H1 (cell line): ENCODE measurements at regions not wholly inside any gene's neighbourhood (a gene's known extent, or its start where the extent isn't known, plus 50 kb on each side); places are given as distances from the start of the nearest gene placed in this dataset.

Experiments
- CTCF ChIA-PET: fragments of 300-600 bp; sonication (Branson Sonifier 250); formaldehyde crosslinking; loops from one replicate; lab custom pipeline; 2021; ENCODE audit not compliant: partially characterized antibody; lab: Charles Lee
- POLR2A ChIA-PET: fragments of 300-600 bp; sonication (Branson Sonifier 250); formaldehyde crosslinking; loops from one replicate; lab custom pipeline; 2021; ENCODE audit warnings: inconsistent platforms; ENCODE audit not compliant: partially characterized antibody; lab: Charles Lee
- DNase-seq, 2 experiments: peaks; one replicate each; pipeline versions ENCODE4 v3.0.0 to v3.0.0-alpha.2; 2010 to 2022; ENCODE audit warnings: low spot score in 2 of 2, low read depth in 1 of 2, mixed read lengths in 1 of 2
- FAIRE-seq: peaks from 2 replicates; lab custom pipeline; 2011; peaks lifted over from hg19 to GRCh38; lab: Jason Lieb, UNC
- H2AFZ ChIP-seq: 2 replicates; pipeline ENCODE4 v1.8.1; 2012; ENCODE audit warnings: low read length, inconsistent platforms
- H2AK5ac ChIP-seq: 2 replicates; pipeline ENCODE4 v1.6.1; 2013; ENCODE audit warnings: low read depth, low read length
- H2BK120ac ChIP-seq: replicated peaks from 2 replicates; pipeline ENCODE3; 2013; ENCODE audit warnings: low read depth, low read length, inconsistent platforms
- H2BK12ac ChIP-seq: 2 replicates; pipeline ENCODE4 v1.6.1; 2013; ENCODE audit warnings: low read depth, low read length
- H2BK15ac ChIP-seq: 2 replicates; pipeline ENCODE4 v1.6.1; 2013; ENCODE audit warnings: low read length
- H2BK20ac ChIP-seq: 2 replicates; pipeline ENCODE4 v1.6.1; 2013; ENCODE audit warnings: low read length
- H2BK5ac ChIP-seq: 2 replicates; pipeline ENCODE4 v1.6.1; 2013; ENCODE audit warnings: low read depth, low read length
- H3K14ac ChIP-seq: 2 replicates; pipeline ENCODE4 v1.6.1; 2013; ENCODE audit warnings: inconsistent platforms; ENCODE audit not compliant: insufficient read length
- H3K18ac ChIP-seq: 2 replicates; pipeline ENCODE4 v1.6.1; 2013; ENCODE audit warnings: low read length; ENCODE audit errors: extremely low read depth
- H3K23ac ChIP-seq: 2 replicates; pipeline ENCODE4 v1.6.1; 2013; ENCODE audit warnings: inconsistent platforms; ENCODE audit not compliant: insufficient read length
- H3K23me2 ChIP-seq: 2 replicates; pipeline ENCODE4 v1.6.1; 2013; ENCODE audit warnings: low read depth, low read length
- H3K27ac ChIP-seq: 2 replicates; pipeline ENCODE4 v1.6.1; 2011; ENCODE audit warnings: low read depth, low read length, inconsistent platforms
- H3K27me3 ChIP-seq, 4 experiments: replicated peaks in 1 of 4; 1 replicate in 1 of 4; 2 replicates in 3 of 4; pipeline versions ENCODE4 v1.6.1 to v1.8.1; 2011 to 2013; ENCODE audit warnings: low read length in 3 of 4, mild to moderate bottlenecking in 3 of 4, inconsistent platforms in 2 of 4, mixed read lengths in 2 of 4, moderate library complexity in 1 of 4; ENCODE audit not compliant: control insufficient read depth in 3 of 4, insufficient read depth in 3 of 4; ENCODE audit errors: extremely low read depth in 1 of 4
- H3K36me3 ChIP-seq, 4 experiments: 2 replicates each; pipeline versions ENCODE4 v1.6.1 to v1.8.1; 2011 to 2013; ENCODE audit warnings: mild to moderate bottlenecking in 4 of 4, low read length in 3 of 4, moderate library complexity in 2 of 4, control low read depth in 1 of 4, inconsistent platforms in 1 of 4; ENCODE audit not compliant: insufficient read depth in 4 of 4, control insufficient read depth in 2 of 4
- H3K4ac ChIP-seq: replicated peaks from 2 replicates; pipeline ENCODE3; 2013; ENCODE audit warnings: low read length, low read depth, mixed read lengths, inconsistent platforms; ENCODE audit not compliant: insufficient read length
- H3K4me1 ChIP-seq, 4 experiments: replicated peaks in 1 of 4; 1 replicate in 1 of 4; 2 replicates in 3 of 4; pipeline versions ENCODE4 v1.6.1 to v1.8.1; 2011 to 2013; ENCODE audit warnings: low read length in 3 of 4, inconsistent platforms in 2 of 4, mixed read lengths in 1 of 4; ENCODE audit not compliant: insufficient read depth in 4 of 4, control insufficient read depth in 3 of 4
- H3K4me2 ChIP-seq, 2 experiments: 2 replicates each; pipeline versions ENCODE4 v1.6.1 to v1.8.1; 2011 to 2013; ENCODE audit warnings: low read depth in 2 of 2, low read length in 2 of 2, control low read depth in 1 of 2, inconsistent platforms in 1 of 2, mild to moderate bottlenecking in 1 of 2; ENCODE audit not compliant: insufficient read depth in 1 of 2
- H3K4me3 ChIP-seq, 4 experiments: fragments of 200-600, 300-600 bp in 1 of 4; sonication (generic), shearing (Covaris generic), sonication (Bioruptor Twin) in 1 of 4; 2 replicates each; pipeline versions ENCODE4 v1.5.1 to v1.8.1; 2011 to 2016; ENCODE audit warnings: low read length in 4 of 4, low read depth in 3 of 4, control low read depth in 2 of 4, inconsistent platforms in 2 of 4, mild to moderate bottlenecking in 2 of 4, mixed read lengths in 1 of 4, moderate library complexity in 1 of 4; ENCODE audit not compliant: insufficient read depth in 2 of 4; ENCODE audit errors: extremely low read depth in 1 of 4
- H3K56ac ChIP-seq: replicated peaks from 2 replicates; pipeline ENCODE3; 2013; ENCODE audit warnings: low read depth, mild to moderate bottlenecking, mixed read lengths, low read length, inconsistent platforms; ENCODE audit not compliant: insufficient read length
- H3K79me1 ChIP-seq: 2 replicates; pipeline ENCODE4 v1.6.1; 2013; ENCODE audit warnings: low read depth, low read length, control low read depth
- H3K79me2 ChIP-seq, 2 experiments: 2 replicates each; pipeline versions ENCODE4 v1.6.1 to v1.8.1; 2012 to 2013; ENCODE audit warnings: low read length in 2 of 2, mild to moderate bottlenecking in 2 of 2, inconsistent platforms in 1 of 2; ENCODE audit not compliant: insufficient read depth in 2 of 2, control insufficient read depth in 1 of 2
- H3K9ac ChIP-seq, 4 experiments: replicated peaks in 1 of 4; 1 replicate in 1 of 4; 2 replicates in 3 of 4; pipeline versions ENCODE4 v1.6.1 to v1.8.1; 2011 to 2013; ENCODE audit warnings: low read depth in 3 of 4, low read length in 3 of 4, control low read depth in 2 of 4, mild to moderate bottlenecking in 2 of 4, moderate library complexity in 2 of 4, inconsistent platforms in 1 of 4; ENCODE audit errors: extremely low read depth in 1 of 4
- H3K9me3 ChIP-seq, 2 experiments: 2 replicates each; pipeline versions ENCODE4 v1.6.1 to v1.8.1; 2012 to 2013; ENCODE audit warnings: mild to moderate bottlenecking in 2 of 2, moderate library complexity in 2 of 2, control low read depth in 1 of 2, inconsistent platforms in 1 of 2, low read depth in 1 of 2, low read length in 1 of 2, mixed read lengths in 1 of 2; ENCODE audit not compliant: insufficient read depth in 2 of 2
- H4K20me1 ChIP-seq, 2 experiments: replicated peaks in 1 of 2; 2 replicates each; pipeline versions ENCODE3 to v1.8.1; 2011 to 2013; ENCODE audit warnings: inconsistent platforms in 2 of 2, low read length in 2 of 2, mild to moderate bottlenecking in 1 of 2; ENCODE audit not compliant: insufficient read depth in 2 of 2, control insufficient read depth in 1 of 2
- H4K5ac ChIP-seq: 2 replicates; pipeline ENCODE4 v1.6.1; 2013; ENCODE audit warnings: low read length, low read depth, mixed read lengths, inconsistent platforms; ENCODE audit not compliant: insufficient read length
- H4K8ac ChIP-seq: 2 replicates; pipeline ENCODE4 v1.8.0; 2013; ENCODE audit warnings: mild to moderate bottlenecking, moderate library complexity, low read length, inconsistent platforms; ENCODE audit not compliant: insufficient read depth; ENCODE audit errors: extremely low read depth
- H4K91ac ChIP-seq: replicated peaks from 2 replicates; pipeline ENCODE3; 2013; ENCODE audit warnings: low read length, mixed read lengths, inconsistent platforms; ENCODE audit not compliant: insufficient read length
- ATF2 ChIP-seq: IDR thresholded peaks from 2 replicates; pipeline ENCODE4 v1.6.1; 2012; ENCODE audit warnings: low read length, inconsistent platforms
- BRCA1 ChIP-seq: IDR thresholded peaks from 2 replicates; pipeline ENCODE4 v1.6.1; 2012; ENCODE audit warnings: low read depth, low read length, improper control_type of control experiment
- JUND ChIP-seq: IDR thresholded peaks from 2 replicates; pipeline ENCODE4 v1.6.1; 2011; ENCODE audit warnings: mild to moderate bottlenecking, improper control_type of control experiment, low read length
- KDM5A ChIP-seq: fragments of 200-600 bp; IDR thresholded peaks from 2 replicates; pipeline ENCODE4 v1.7.1; 2012; ENCODE audit warnings: mild to moderate bottlenecking, low read length, inconsistent platforms, mixed read lengths
- MAFK ChIP-seq: IDR thresholded peaks from 2 replicates; pipeline ENCODE4 v1.6.1; 2012; ENCODE audit warnings: low read depth, mild to moderate bottlenecking, improper control_type of control experiment, low read length
- RFX5 ChIP-seq: IDR thresholded peaks from 2 replicates; pipeline ENCODE4 v1.6.1; 2011; ENCODE audit warnings: low read depth, low read length, improper control_type of control experiment, borderline replicate concordance
- SIN3A ChIP-seq, 2 experiments: IDR thresholded peaks in 1 of 2; conservative IDR thresholded peaks in 1 of 2; 2 replicates each; pipeline ENCODE4 v1.6.1; 2011 to 2012; ENCODE audit warnings: low read length in 2 of 2, improper control_type of control experiment in 1 of 2, low read depth in 1 of 2, mild to moderate bottlenecking in 1 of 2
- SP4 ChIP-seq: IDR thresholded peaks from 2 replicates; pipeline ENCODE4 v1.6.1; 2012; ENCODE audit warnings: low read length, inconsistent platforms
- SUZ12 ChIP-seq: fragments of 200-600 bp; sonication (generic); IDR thresholded peaks from 2 replicates; pipeline ENCODE4 v1.6.1; 2012; ENCODE audit warnings: mild to moderate bottlenecking, inconsistent platforms, low read length, moderate library complexity, mixed read lengths
- USF2 ChIP-seq: IDR thresholded peaks from 2 replicates; pipeline ENCODE4 v1.6.1; 2011; ENCODE audit warnings: low read length, improper control_type of control experiment
- WGBS, 2 experiments: shearing (Covaris generic) in 1 of 2; methylation state at CpG; one replicate each; pipeline versions ENCODE4 v1.1.6 to v1.1.7; 2013 to 2015; ENCODE audit warnings: low lambda C conversion rate in 2 of 2, mixed read lengths in 2 of 2, inconsistent platforms in 1 of 2, low coverage in 1 of 2, missing lambda C conversion rate in 1 of 2; ENCODE audit not compliant: insufficient replicate concordance in 2 of 2, insufficient coverage in 1 of 2, insufficient read length in 1 of 2; ENCODE audit errors: extremely low coverage in 1 of 2, missing lambda C conversion rate in 1 of 2; 5-methylcytosine and 5-hydroxymethylcytosine counted together
- TF ChIP-seq, protein P1 (sequence below): IDR thresholded peaks from 2 replicates; pipeline ENCODE4 v1.6.1; 2012; ENCODE audit warnings: inconsistent platforms

DNA sequence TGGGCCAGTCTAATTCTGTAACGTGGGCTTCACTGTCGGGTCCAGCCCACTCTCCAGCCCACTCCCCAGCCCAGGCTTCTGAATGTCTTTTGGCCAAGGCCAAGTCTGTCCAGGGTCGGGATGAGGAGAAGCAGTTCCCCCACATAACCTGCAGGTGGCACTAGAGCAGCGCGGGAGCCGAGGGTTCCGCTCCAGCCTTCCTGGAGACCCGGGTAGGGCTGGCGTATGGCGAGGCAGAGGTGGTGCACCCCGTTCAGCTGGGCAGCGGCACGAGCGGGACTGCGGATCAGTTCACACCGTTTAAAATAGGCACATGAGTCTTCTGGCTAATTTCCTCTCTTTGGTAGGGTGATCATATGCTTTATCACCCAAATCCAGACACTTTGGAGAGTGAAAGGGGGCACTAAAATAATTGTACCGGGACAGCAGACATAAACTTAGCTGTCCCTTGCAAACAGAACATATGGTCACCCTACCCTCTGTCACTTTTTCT is 185.9 kb downstream of the MSX2 start:
- no peaks in the 10 kb centered on the region for H3K79me1 ChIP-seq
- no peak overlapping the region for H2AK5ac ChIP-seq
- no peak overlapping the region for H2BK120ac ChIP-seq
- H4K91ac ChIP-seq: no peak overlapping the region
- no peak overlapping the region for H3K4ac ChIP-seq
- H4K5ac ChIP-seq: no peak overlapping the region
- no peak overlapping the region for H2BK15ac ChIP-seq
- no peak overlapping the region for H2BK12ac ChIP-seq
- H4K8ac ChIP-seq: no peak overlapping the region
- FAIRE-seq (peak; percentile 68), DNase-seq (peak; percentile 59 to 92)
- 0 out of 2 replicates have a peak overlapping the region, but pooled peaks have one; percentile 9 for H2AFZ ChIP-seq
- no peaks in the 10 kb centered on the region for H3K9me3 ChIP-seq
- H3K27me3 ChIP-seq: 0 out of 7 replicates have a peak, but pooled peaks cover 0 to 3% (median 0%) of the 10 kb centered on the region in 4 experiments
- H3K4me3 ChIP-seq: no peak overlapping the region
- no peak overlapping the region for H3K23ac ChIP-seq
- H3K56ac ChIP-seq: no peak overlapping the region
- no peak overlapping the region for H3K4me2 ChIP-seq
- 20% methylated on average over 17 of the region's 17 CpGs; no CpG with 5 or more reads in 1 of the 2 experiments for WGBS, 2 experiments
- H3K27ac ChIP-seq: no peak overlapping the region
- no peak overlapping the region for H2BK5ac ChIP-seq
- H2BK20ac ChIP-seq: no peak overlapping the region
- no peak overlapping the region for H3K9ac ChIP-seq
- H3K14ac ChIP-seq: no peak overlapping the region
- no peaks in the 10 kb centered on the region for H3K36me3 ChIP-seq
- H3K4me1 ChIP-seq: no peaks in the 10 kb centered on the region
- no peaks in the 10 kb centered on the region for H3K23me2 ChIP-seq
- no peaks in the 10 kb centered on the region for H3K79me2 ChIP-seq
- ChIA-PET CTCF (interaction anchor here (0.6 to 13.0 kb wide), 31 partner anchors 8 to 775 kb away, joined by 3 to 95 read pairs (median 4); no protein-coding TSS in a partner anchor), POLR2A (no interaction called here)
- no peaks in the 10 kb centered on the region for H4K20me1 ChIP-seq
- no peak overlapping the region for H3K18ac ChIP-seq
- TF ChIP-seq KDM5A: no peak
- no peak for TF ChIP-seq USF2
- TF ChIP-seq, protein P1, sequence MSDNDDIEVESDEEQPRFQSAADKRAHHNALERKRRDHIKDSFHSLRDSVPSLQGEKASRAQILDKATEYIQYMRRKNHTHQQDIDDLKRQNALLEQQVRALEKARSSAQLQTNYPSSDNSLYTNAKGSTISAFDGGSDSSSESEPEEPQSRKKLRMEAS: peak; percentile 69
- TF ChIP-seq RFX5: no peak
- no peak for TF ChIP-seq BRCA1
- no peak for TF ChIP-seq SUZ12
- TF ChIP-seq ATF2: no peak
- TF ChIP-seq SP4: no peak
- no peak for TF ChIP-seq JUND
- TF ChIP-seq SIN3A (conservative IDR thresholded peaks at IDR 0.05 in 1 of 2, IDR thresholded peaks at IDR 0.05 in 1 of 2; ENCODE audit: low read depth in 1 of 2, low read length in 2 of 2): no peak
- no peak for TF ChIP-seq MAFK
